WERI-Rb-1 (cell line): ENCODE measurements at regions not wholly inside any gene's neighbourhood (a gene's known extent, or its start where the extent isn't known, plus 50 kb on each side); places are given as distances from the start of the nearest gene placed in this dataset.
"Not testable (repeated sequence)": the region's sequence is repeated elsewhere in the genome, so short reads cannot be mapped to it uniquely, and the experiment has no call there.

Source experiments
- DNase-seq: peaks from one replicate; pipeline ENCODE4 v3.0.0-alpha.2; 2020
- H3K27ac ChIP-seq: fragments of 250-450 bp; sonication (Bioruptor Pico); 2 replicates; pipeline ENCODE4 v1.5.1; 2020; ENCODE audit warnings: mild to moderate bottlenecking, moderate library complexity
- H3K27me3 ChIP-seq: fragments of 250-450 bp; sonication (Bioruptor Pico); 2 replicates; pipeline ENCODE4 v1.5.1; 2021; ENCODE audit warnings: mild to moderate bottlenecking, low read depth, moderate library complexity; ENCODE audit not compliant: insufficient read depth, severe bottlenecking
- H3K36me3 ChIP-seq: fragments of 250-450 bp; sonication (Bioruptor Pico); 2 replicates; pipeline ENCODE4 v1.5.1; 2020; ENCODE audit warnings: mild to moderate bottlenecking, moderate library complexity
- H3K4me3 ChIP-seq: 2 replicates; pipeline ENCODE4 v1.5.1; 2011; ENCODE audit warnings: low read depth, mild to moderate bottlenecking, control low read depth, low read length
- H3K9me3 ChIP-seq: fragments of 250-450 bp; sonication (Bioruptor Pico); 2 replicates; pipeline ENCODE4 v1.5.1; 2021; ENCODE audit warnings: mild to moderate bottlenecking, moderate library complexity; ENCODE audit not compliant: severe bottlenecking
- TF ChIP-seq, protein P1 (sequence below): IDR thresholded peaks from 2 replicates; pipeline ENCODE4 v1.5.1; 2011; ENCODE audit warnings: low read depth, mild to moderate bottlenecking, control low read depth, inconsistent platforms, low read length

DNA sequence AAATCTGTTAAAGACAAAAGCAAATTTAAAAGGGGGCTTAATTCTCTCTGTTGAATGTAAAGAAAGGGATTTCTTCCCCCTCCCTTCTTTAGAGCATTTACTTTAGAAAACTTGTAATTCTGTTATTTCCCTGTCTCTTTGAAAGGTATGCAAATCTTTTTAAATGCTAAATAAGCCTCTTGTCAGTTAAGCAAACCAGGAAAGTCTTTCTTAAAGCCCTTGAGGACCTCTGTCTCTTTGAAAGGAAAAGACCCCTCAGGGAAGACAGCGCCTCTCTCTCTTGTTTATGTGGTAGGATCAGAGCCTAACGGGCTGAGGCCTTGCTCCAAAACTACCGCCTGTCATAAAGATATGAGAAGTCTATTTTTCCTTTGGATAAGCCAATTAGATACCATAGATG, 139.9 kb upstream of the CDH7 start:
- Histone ChIP-seq H3K27me3 (no peaks in the 10 kb centered on the region), H3K27ac (no peak overlapping the region), H3K36me3 (no peaks in the 10 kb centered on the region), H3K9me3 (no peaks in the 10 kb centered on the region), H3K4me3 (no peak overlapping the region)
- DNase-seq: no peak
- TF ChIP-seq, protein P1, sequence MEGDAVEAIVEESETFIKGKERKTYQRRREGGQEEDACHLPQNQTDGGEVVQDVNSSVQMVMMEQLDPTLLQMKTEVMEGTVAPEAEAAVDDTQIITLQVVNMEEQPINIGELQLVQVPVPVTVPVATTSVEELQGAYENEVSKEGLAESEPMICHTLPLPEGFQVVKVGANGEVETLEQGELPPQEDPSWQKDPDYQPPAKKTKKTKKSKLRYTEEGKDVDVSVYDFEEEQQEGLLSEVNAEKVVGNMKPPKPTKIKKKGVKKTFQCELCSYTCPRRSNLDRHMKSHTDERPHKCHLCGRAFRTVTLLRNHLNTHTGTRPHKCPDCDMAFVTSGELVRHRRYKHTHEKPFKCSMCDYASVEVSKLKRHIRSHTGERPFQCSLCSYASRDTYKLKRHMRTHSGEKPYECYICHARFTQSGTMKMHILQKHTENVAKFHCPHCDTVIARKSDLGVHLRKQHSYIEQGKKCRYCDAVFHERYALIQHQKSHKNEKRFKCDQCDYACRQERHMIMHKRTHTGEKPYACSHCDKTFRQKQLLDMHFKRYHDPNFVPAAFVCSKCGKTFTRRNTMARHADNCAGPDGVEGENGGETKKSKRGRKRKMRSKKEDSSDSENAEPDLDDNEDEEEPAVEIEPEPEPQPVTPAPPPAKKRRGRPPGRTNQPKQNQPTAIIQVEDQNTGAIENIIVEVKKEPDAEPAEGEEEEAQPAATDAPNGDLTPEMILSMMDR: no peak

DNA sequence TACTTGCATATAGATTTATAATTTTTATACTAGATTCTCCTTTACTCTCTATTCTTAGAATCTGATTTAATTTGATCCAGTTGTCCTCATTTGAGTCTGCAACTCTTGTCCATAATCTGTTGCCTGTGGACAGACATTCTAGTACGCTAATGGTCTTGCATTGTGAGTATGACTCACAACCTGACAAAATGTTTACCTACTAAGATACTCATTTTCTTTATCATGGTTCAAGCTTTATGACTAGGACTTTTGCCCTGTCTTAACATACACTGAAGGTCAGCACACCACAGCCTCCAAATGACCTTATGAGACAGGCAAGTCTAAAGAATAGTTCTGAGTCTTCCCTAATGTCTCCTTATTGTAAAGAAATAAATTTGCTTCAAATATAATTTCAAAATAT, 142.3 kb upstream of the CDH7 start:
- no peak for DNase-seq
- Histone ChIP-seq H3K9me3 (no peaks in the 10 kb centered on the region), H3K4me3 (no peak overlapping the region), H3K27me3 (no peaks in the 10 kb centered on the region), H3K27ac (no peak overlapping the region), H3K36me3 (no peaks in the 10 kb centered on the region)
- TF ChIP-seq, protein P1: no peak

DNA sequence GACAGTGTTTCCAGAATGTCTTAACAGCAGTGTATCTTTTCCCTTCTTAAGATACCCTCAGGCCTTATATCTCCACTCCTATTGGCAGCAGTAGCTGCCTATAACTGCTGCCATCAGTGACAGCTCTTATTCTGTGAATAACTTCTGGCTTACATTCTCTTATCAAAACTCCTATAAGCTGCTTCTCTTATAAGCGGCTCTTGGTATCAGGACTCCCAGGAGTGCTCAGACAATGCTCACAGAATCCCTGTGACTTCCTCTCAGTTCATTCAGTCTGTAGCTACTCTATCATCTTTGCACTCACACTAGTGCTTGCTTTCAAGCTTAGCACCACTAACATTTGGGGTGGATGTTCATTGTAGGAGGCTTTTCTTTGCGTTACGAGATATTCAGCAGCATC, 143.7 kb upstream of the CDH7 start:
- Histone ChIP-seq H3K27ac (no peak overlapping the region), H3K9me3 (no peaks in the 10 kb centered on the region), H3K36me3 (no peaks in the 10 kb centered on the region), H3K27me3 (no peaks in the 10 kb centered on the region), H3K4me3 (no peak overlapping the region)
- TF ChIP-seq, protein P1: no peak
- no peak for DNase-seq

DNA sequence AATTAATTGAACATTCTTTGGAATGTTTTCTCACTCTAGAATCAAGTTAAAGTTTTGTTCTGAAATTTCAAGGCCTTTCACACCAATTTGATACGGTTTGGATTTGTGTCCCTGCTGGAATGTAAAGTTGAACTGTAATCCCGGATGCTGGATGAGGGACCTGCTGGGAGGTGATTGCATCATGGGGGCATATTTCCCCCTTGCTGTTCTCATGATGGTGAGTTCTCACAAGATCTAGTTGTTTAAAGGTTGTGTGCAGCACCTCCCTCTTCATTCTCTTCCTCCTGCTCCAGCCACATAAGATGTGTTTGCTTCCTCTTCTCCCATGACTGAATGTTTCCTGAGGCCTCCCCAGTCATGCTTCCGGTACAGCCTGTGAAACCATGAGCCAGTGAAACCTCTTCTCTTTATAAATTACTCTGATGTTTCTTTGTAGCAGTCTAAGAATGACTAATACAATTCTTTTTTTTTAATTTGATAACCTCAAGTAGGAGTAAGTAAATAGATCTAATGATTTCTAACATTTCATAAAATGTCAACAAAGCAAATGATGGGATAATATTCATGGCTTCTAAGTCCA, 144.2 kb upstream of the CDH7 start:
- DNase-seq: no peak
- no peaks in the 10 kb centered on the region for H3K36me3 ChIP-seq
- no peak overlapping the region for H3K27ac ChIP-seq
- H3K9me3 ChIP-seq: no peaks in the 10 kb centered on the region
- no peak overlapping the region for H3K4me3 ChIP-seq
- H3K27me3 ChIP-seq: no peaks in the 10 kb centered on the region
- TF ChIP-seq, protein P1: no peak

DNA sequence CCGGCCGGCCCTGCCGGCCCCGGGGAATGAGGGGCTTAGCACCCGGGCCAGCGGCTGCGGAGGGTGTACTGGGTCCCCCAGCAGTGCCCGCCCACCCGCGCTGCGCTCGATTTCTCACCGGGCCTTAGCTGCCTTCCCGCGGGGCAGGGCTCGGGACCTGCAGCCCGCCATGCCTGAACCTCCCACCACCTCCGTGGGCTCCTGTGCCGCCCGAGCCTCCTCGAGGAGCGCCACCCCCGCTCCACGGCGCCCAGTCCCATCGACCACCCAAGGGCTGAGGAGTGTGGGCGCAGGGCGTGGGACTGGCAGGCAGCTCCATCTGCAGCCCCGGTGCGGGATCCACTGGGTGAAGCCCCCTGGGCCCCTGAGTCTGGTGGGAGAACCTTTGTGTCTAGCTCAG, 145.5 kb upstream of the CDH7 start:
- H3K36me3 ChIP-seq, DNase-seq, H3K27ac ChIP-seq: not testable (repeated sequence)

DNA sequence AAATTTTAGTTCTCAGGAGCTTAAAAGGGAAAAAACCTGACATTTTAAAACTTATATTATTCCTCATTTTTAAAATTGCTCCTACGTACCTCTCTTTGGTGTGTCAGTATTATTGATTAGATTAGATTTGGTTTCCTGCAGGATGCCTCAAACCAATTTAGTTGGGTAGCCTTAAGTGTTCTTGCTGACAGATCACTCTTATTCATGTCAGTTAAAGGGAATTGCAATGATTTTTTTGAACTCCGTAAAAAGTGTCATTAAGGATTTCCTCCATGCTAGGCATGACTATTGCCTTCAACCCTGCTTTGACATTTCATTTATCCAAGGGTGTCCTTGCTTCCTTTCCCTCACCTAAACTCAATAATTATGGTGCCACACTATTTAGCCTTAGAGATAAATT, 149.0 kb upstream of the CDH7 start:
- Histone ChIP-seq H3K36me3 (no peaks in the 10 kb centered on the region), H3K9me3 (no peaks in the 10 kb centered on the region), H3K27me3 (no peaks in the 10 kb centered on the region), H3K27ac (no peak overlapping the region), H3K4me3 (no peak overlapping the region)
- TF ChIP-seq, protein P1: no peak
- no peak for DNase-seq

More for the DNA sequence above, 145.5 kb upstream of the CDH7 start:
- H3K4me3 ChIP-seq, H3K27me3 ChIP-seq, H3K9me3 ChIP-seq: not testable (repeated sequence)
